Hepatocyte (in vitro differentiated cells): ENCODE measurements at regions not wholly inside any gene's neighbourhood (a gene's known extent, or its start where the extent isn't known, plus 50 kb on each side); places are given as distances from the start of the nearest gene placed in this dataset.
A peak's percentile ranks its signal among the peaks of the same experiment; 100 is the strongest.

ENCODE experiments used
- DNase-seq: peaks from one replicate; pipeline ENCODE4 v3.0.0-alpha.2; 2016; ENCODE audit warnings: low spot score
- H2AFZ ChIP-seq: fragments of 200-600 bp; sonication (generic); 2 replicates; pipeline ENCODE4 v1.6.0; 2016; ENCODE audit warnings: antibody characterized with exemption, mild to moderate bottlenecking
- H3K27ac ChIP-seq: fragments of 200-600 bp; sonication (generic); 2 replicates; pipeline ENCODE4 v1.5.1; 2016; ENCODE audit warnings: mild to moderate bottlenecking
- H3K27me3 ChIP-seq: fragments of 200-600 bp; sonication (generic); 2 replicates; pipeline ENCODE4 v1.6.1; 2016
- H3K36me3 ChIP-seq: fragments of 200-600 bp; sonication (generic); replicated peaks from 2 replicates; pipeline ENCODE4 v1.5.1; 2016; ENCODE audit warnings: low read depth; ENCODE audit not compliant: insufficient read depth
- H3K4me1 ChIP-seq: fragments of 200-600 bp; sonication (generic); 2 replicates; pipeline ENCODE4 v1.5.1; 2016; ENCODE audit warnings: mild to moderate bottlenecking, moderate library complexity; ENCODE audit not compliant: insufficient read depth
- H3K4me2 ChIP-seq: fragments of 200-600 bp; sonication (generic); 2 replicates; pipeline ENCODE4 v1.6.0; 2016
- H3K4me3 ChIP-seq: fragments of 200-600 bp; sonication (generic); 2 replicates; pipeline ENCODE4 v1.5.1; 2016; ENCODE audit warnings: mild to moderate bottlenecking
- H3K79me2 ChIP-seq: fragments of 200-600 bp; sonication (generic); 2 replicates; pipeline ENCODE4 v1.6.0; 2017; ENCODE audit warnings: mild to moderate bottlenecking
- H3K9me2 ChIP-seq: fragments of 200-600 bp; sonication (generic); replicated peaks from 2 replicates; pipeline ENCODE4 v1.6.0; 2017; ENCODE audit warnings: mild to moderate bottlenecking; ENCODE audit not compliant: insufficient read depth
- H3K9me3 ChIP-seq: fragments of 200-600 bp; sonication (generic); 2 replicates; pipeline ENCODE4 v1.5.1; 2016; ENCODE audit warnings: low read depth, mild to moderate bottlenecking
- H4K20me1 ChIP-seq: fragments of 200-600 bp; sonication (generic); 2 replicates; pipeline ENCODE4 v1.6.0; 2016; ENCODE audit warnings: mild to moderate bottlenecking; ENCODE audit not compliant: insufficient read depth, poor library complexity, severe bottlenecking
- CTCF ChIP-seq: fragments of 200-600 bp; sonication (generic); IDR thresholded peaks from 2 replicates; pipeline ENCODE4 v1.5.1; 2016; ENCODE audit warnings: antibody characterized with exemption, mild to moderate bottlenecking; ENCODE audit not compliant: poor library complexity
- EZH2 ChIP-seq: fragments of 200-600 bp; sonication (generic); IDR thresholded peaks from 2 replicates; pipeline ENCODE4 v1.6.1; 2016; ENCODE audit warnings: antibody characterized with exemption, mild to moderate bottlenecking, borderline replicate concordance
- EZH2phosphoT487 ChIP-seq: fragments of 200-600 bp; sonication (generic); IDR thresholded peaks from one replicate; pipeline ENCODE4 v1.6.1; 2018; ENCODE audit warnings: antibody characterized with exemption, mild to moderate bottlenecking, low read depth, moderate library complexity; ENCODE audit not compliant: unreplicated experiment, severe bottlenecking
- WGBS: methylation state at CpG from one replicate; pipeline ENCODE4 v1.1.6; 2016; ENCODE audit warnings: low lambda C conversion rate; ENCODE audit errors: missing lambda C conversion rate; 5-methylcytosine and 5-hydroxymethylcytosine counted together

GRCh38 chr1:82775406-82776000 is 974.8 kb downstream of the ADGRL2 start:
- Histone ChIP-seq H4K20me1 (no peaks in the 10 kb centered on the region), H3K27ac (no peak overlapping the region), H3K9me3 (no peaks in the 10 kb centered on the region), H3K4me3 (no peak overlapping the region), H3K36me3 (no peaks in the 10 kb centered on the region), H3K27me3 (no peaks in the 10 kb centered on the region), H3K79me2 (no peaks in the 10 kb centered on the region), H2AFZ (no peak overlapping the region), H3K9me2 (no peaks in the 10 kb centered on the region), H3K4me2 (no peak overlapping the region), H3K4me1 (no peaks in the 10 kb centered on the region)
- TF ChIP-seq EZH2 (no peak), CTCF (peak; percentile 47)
- DNase-seq: peak; percentile 41
- 82% methylated on average over 12 of the region's 12 CpGs for WGBS

- H3K9me3 ChIP-seq: no peaks in the 10 kb centered on the region
Measured at GRCh38 chr1:82762829-82763532, 962.2 kb downstream of the ADGRL2 start.

DNA sequence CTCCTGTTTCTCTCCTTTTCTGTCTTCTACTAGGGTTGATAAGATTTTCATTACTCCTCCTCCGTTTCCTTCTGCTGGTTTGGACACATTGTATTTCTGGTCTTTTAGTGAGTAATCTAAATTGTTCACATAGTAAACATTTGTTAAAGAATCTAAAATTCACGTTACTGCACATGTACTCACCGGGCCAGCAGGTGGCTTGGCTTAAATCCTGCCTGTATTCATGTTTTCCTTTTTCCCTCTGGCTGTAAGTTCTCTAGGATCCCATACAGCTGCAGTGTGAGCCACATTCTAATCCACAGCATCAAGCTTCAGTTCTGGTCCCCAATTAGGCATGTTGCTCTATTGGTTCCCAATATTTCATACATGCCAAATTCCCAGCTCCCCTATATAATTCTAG is 958.3 kb downstream of the ADGRL2 start:
- no peaks in the 10 kb centered on the region for H3K36me3 ChIP-seq
- H4K20me1 ChIP-seq: no peaks in the 10 kb centered on the region
- H3K27me3 ChIP-seq: no peaks in the 10 kb centered on the region
- no peak overlapping the region for H3K27ac ChIP-seq
- H3K9me2 ChIP-seq: no peaks in the 10 kb centered on the region
- no peaks in the 10 kb centered on the region for H3K4me1 ChIP-seq
- no peak overlapping the region for H3K4me2 ChIP-seq
- no peak for DNase-seq
- no peak overlapping the region for H3K4me3 ChIP-seq
- no peaks in the 10 kb centered on the region for H3K79me2 ChIP-seq
- TF ChIP-seq EZH2phosphoT487: no peak
- no peak for TF ChIP-seq CTCF
- TF ChIP-seq EZH2: no peak
- no peaks in the 10 kb centered on the region for H3K9me3 ChIP-seq
- no peak overlapping the region for H2AFZ ChIP-seq
- WGBS: 62% methylated on average over 3 of the region's 3 CpGs

More at GRCh38 chr1:82762829-82763532, 962.2 kb downstream of the ADGRL2 start:
- no peak overlapping the region for H3K27ac ChIP-seq
- no peak overlapping the region for H3K4me3 ChIP-seq
- TF ChIP-seq CTCF (no peak), EZH2 (no peak), EZH2phosphoT487 (no peak)
- no peak overlapping the region for H3K4me2 ChIP-seq
- no peaks in the 10 kb centered on the region for H3K36me3 ChIP-seq
- no peaks in the 10 kb centered on the region for H3K9me2 ChIP-seq
- no peaks in the 10 kb centered on the region for H4K20me1 ChIP-seq
- H2AFZ ChIP-seq: no peak overlapping the region
- no peaks in the 10 kb centered on the region for H3K79me2 ChIP-seq
- DNase-seq: peak; percentile 4
- H3K4me1 ChIP-seq: no peaks in the 10 kb centered on the region
- no peaks in the 10 kb centered on the region for H3K27me3 ChIP-seq
